ENCODE measurements at regions not wholly inside any gene's neighbourhood (a gene's known extent, or its start where the extent isn't known, plus 50 kb on each side); places are given as distances from the start of the nearest gene placed in this dataset.
A peak's percentile ranks its signal among the peaks of the same experiment; 100 is the strongest.

DNA sequence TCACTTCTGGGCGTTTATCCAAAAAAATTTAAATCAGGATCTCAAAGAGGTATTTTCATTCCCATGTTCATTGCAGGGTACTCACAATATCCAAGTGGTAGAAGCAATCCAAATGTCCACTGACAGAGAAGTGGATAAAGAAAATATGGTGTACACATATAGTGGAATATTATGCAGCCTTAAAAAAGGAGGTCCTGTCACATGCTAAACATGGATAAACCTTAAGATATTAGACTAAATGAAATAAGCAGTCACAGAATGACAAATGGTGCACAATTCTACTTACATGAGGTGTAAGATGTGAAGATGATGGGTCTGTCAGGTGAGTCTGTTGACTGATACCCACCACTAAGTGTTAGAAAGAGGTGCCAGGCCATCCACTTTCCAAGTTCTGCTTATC is 140.6 kb downstream of the THNSL2 start:
- H3K36me3 ChIP-seq (ENCODE audit: control insufficient read depth, insufficient read depth, low read length), result no peaks in the 10 kb centered on the region
- no peak overlapping the region for H3K4me3 Mint-ChIP-seq
- no peaks in the 10 kb centered on the region for H3K4me1 Mint-ChIP-seq
- H3K4me1 ChIP-seq (ENCODE audit: control insufficient read depth, insufficient read depth, low read length), result no peaks in the 10 kb centered on the region
- H3K27me3 ChIP-seq (ENCODE audit: control insufficient read depth, insufficient read depth, low read length, poor library complexity, severe bottlenecking), result no peaks in the 10 kb centered on the region
- no peak overlapping the region for H3K4me3 ChIP-seq (ENCODE audit: low read length)
- no peak for DNase-seq
- no peak for TF ChIP-seq CTCF (conservative IDR thresholded peaks at IDR 0.05)
- peaks cover 13% of the 10 kb centered on the region for H3K9me3 ChIP-seq (ENCODE audit: control insufficient read depth, low read length)
- no peaks in the 10 kb centered on the region for H3K36me3 Mint-ChIP-seq (ENCODE audit: low read depth)
- H3K27ac ChIP-seq (ENCODE audit: low read depth, low read length), result no peak overlapping the region
- H3K27me3 Mint-ChIP-seq (ENCODE audit: insufficient read depth), result peaks cover 11% of the 10 kb centered on the region
- peaks cover 28% of the 10 kb centered on the region for H3K9me3 Mint-ChIP-seq
- 92% methylated on average over 1 of the region's 1 CpG; no CpG with 5 or more reads in 1 of the 2 experiments for WGBS, 2 experiments (ENCODE audit: insufficient coverage in 1 of 2, insufficient read length in 1 of 2)
- H3K9ac ChIP-seq (ENCODE audit: extremely low read depth, low read length, poor library complexity, severe bottlenecking), result no peak overlapping the region
- H3K27ac Mint-ChIP-seq, result no peak overlapping the region

GRCh38 chr2:88307817-88308216 is 137.7 kb downstream of the THNSL2 start:
- peak; percentile 81 for TF ChIP-seq CTCF (conservative IDR thresholded peaks at IDR 0.05)
- H3K27ac Mint-ChIP-seq, result no peak overlapping the region
- Histone ChIP-seq H3K4me3 (ENCODE audit: low read length) (no peak overlapping the region), H3K9ac (ENCODE audit: extremely low read depth, low read length, poor library complexity, severe bottlenecking) (no peak overlapping the region), H3K4me1 (ENCODE audit: control insufficient read depth, insufficient read depth, low read length) (no peaks in the 10 kb centered on the region), H3K27me3 (ENCODE audit: control insufficient read depth, insufficient read depth, low read length, poor library complexity, severe bottlenecking) (no peaks in the 10 kb centered on the region), H3K9me3 (ENCODE audit: control insufficient read depth, low read length) (peaks cover 13% of the 10 kb centered on the region), H3K27ac (ENCODE audit: low read depth, low read length) (no peak overlapping the region), H3K36me3 (ENCODE audit: control insufficient read depth, insufficient read depth, low read length) (no peaks in the 10 kb centered on the region)
- DNase-seq, result peak; percentile 77
- H3K36me3 Mint-ChIP-seq (ENCODE audit: low read depth), result no peaks in the 10 kb centered on the region
- no peak overlapping the region for H3K4me3 Mint-ChIP-seq
- H3K4me1 Mint-ChIP-seq, result no peaks in the 10 kb centered on the region
- H3K27me3 Mint-ChIP-seq (ENCODE audit: insufficient read depth), result peaks cover 16% of the 10 kb centered on the region
- peaks cover 28% of the 10 kb centered on the region for H3K9me3 Mint-ChIP-seq

- peaks cover 9% of the 10 kb centered on the region for H3K9me3 Mint-ChIP-seq
- peaks cover 28% of the 10 kb centered on the region for H3K27me3 Mint-ChIP-seq (ENCODE audit: insufficient read depth)
- no peaks in the 10 kb centered on the region for H3K36me3 ChIP-seq (ENCODE audit: control insufficient read depth, insufficient read depth, low read length)
- H3K9ac ChIP-seq (ENCODE audit: extremely low read depth, low read length, poor library complexity, severe bottlenecking), result no peak overlapping the region
- WGBS, 2 experiments (ENCODE audit: insufficient coverage in 1 of 2, insufficient read length in 1 of 2), result 95 to 100% methylated on average over 1 to 3 of the region's 3 CpGs
- no peak for DNase-seq
- no peaks in the 10 kb centered on the region for H3K4me1 Mint-ChIP-seq
- no peak overlapping the region for H3K4me3 Mint-ChIP-seq
- no peaks in the 10 kb centered on the region for H3K36me3 Mint-ChIP-seq (ENCODE audit: low read depth)
- H3K4me1 ChIP-seq (ENCODE audit: control insufficient read depth, insufficient read depth, low read length), result no peaks in the 10 kb centered on the region
- no peaks in the 10 kb centered on the region for H3K27me3 ChIP-seq (ENCODE audit: control insufficient read depth, insufficient read depth, low read length, poor library complexity, severe bottlenecking)
- no peak for TF ChIP-seq CTCF (conservative IDR thresholded peaks at IDR 0.05)
- H3K9me3 ChIP-seq (ENCODE audit: control insufficient read depth, low read length), result peaks cover 9% of the 10 kb centered on the region
- H3K4me3 ChIP-seq (ENCODE audit: low read length), result no peak overlapping the region
- H3K27ac Mint-ChIP-seq, result no peak overlapping the region
- H3K27ac ChIP-seq (ENCODE audit: low read depth, low read length), result no peak overlapping the region
Measured at GRCh38 chr2:88303865-88304264, 133.7 kb downstream of the THNSL2 start.

All from endodermal cell (in vitro differentiated cells).